Epithelial cell of proximal tubule (primary cell): ENCODE measurements at regions not wholly inside any gene's neighbourhood (a gene's known extent, or its start where the extent isn't known, plus 50 kb on each side); places are given as distances from the start of the nearest gene placed in this dataset.

Experiments
- DNase-seq: peaks from one replicate; pipeline ENCODE4 v3.0.0-alpha.2; 2011; ENCODE audit warnings: low read depth
- H3K4me3 ChIP-seq: 2 replicates; pipeline ENCODE4 v1.5.1; 2011; ENCODE audit warnings: low read depth, mild to moderate bottlenecking, low read length
- TF ChIP-seq, protein P1 (sequence below): conservative IDR thresholded peaks from 2 replicates; pipeline ENCODE4 v1.5.1; 2012; ENCODE audit warnings: low read depth, mild to moderate bottlenecking, low read length

DNA sequence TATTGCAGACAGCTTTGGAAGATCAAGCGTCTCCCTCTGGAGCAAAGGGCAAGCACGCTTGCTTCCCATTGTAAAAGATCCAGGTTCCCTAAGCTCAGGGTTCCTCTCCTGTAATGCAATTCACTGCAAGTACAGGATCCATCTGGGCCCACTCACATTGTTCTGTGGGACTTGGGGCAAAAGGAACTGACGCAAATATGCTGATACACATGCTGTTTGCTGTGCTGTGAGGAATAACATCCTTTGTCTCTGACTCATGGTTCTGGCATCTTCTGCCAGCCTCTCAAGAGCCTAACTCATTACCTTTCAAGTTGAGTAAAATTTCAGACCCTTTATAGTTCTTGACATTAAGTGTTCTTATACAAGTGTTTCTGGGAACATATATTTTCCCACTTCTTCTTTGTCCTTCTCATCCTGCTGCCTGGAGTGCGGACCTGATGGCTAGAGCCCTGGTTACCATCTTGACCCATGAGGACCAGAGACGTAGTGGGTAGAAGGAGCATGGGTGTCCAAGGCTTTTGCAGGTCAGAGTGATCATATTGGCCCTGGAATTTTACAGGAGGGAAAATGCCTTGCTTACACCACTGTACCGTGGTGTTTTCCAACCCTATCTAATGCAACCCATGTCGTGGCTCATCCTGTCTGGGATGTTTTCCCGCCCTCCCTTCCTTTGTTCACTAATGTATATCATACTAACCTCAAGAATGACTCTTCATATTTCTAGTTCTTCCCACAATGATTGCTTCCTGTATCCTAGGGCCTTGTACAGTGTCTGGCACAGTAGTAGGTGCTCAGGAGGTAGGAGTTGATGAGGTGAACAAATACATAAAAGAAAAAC lies 145.7 kb upstream of the GLI2 start:
- peak; percentile 54 for DNase-seq
- TF ChIP-seq, protein P1, sequence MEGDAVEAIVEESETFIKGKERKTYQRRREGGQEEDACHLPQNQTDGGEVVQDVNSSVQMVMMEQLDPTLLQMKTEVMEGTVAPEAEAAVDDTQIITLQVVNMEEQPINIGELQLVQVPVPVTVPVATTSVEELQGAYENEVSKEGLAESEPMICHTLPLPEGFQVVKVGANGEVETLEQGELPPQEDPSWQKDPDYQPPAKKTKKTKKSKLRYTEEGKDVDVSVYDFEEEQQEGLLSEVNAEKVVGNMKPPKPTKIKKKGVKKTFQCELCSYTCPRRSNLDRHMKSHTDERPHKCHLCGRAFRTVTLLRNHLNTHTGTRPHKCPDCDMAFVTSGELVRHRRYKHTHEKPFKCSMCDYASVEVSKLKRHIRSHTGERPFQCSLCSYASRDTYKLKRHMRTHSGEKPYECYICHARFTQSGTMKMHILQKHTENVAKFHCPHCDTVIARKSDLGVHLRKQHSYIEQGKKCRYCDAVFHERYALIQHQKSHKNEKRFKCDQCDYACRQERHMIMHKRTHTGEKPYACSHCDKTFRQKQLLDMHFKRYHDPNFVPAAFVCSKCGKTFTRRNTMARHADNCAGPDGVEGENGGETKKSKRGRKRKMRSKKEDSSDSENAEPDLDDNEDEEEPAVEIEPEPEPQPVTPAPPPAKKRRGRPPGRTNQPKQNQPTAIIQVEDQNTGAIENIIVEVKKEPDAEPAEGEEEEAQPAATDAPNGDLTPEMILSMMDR = no peak
- H3K4me3 ChIP-seq = no peak overlapping the region

DNA sequence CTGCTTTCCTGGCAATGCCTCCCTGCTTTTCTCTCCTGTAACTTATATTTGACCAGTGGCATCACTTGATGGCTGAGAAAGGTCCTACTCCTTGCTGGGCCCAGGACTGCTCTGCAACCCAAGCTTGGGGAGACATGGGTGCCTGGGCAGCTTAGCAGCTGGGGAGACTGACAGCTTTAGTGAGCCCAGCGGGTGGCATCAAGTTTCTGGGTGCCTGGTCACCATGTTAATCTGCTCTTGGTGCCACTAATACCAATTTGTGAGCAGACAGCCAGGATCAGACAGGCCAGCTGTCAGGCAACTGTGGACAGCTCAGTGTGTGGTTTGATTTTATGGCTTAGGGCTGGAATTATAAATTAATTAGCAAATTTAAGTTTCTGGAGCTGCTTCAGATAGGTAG lies 144.8 kb upstream of the GLI2 start:
- TF ChIP-seq, protein P1 = no peak
- no peak overlapping the region for H3K4me3 ChIP-seq
- no peak for DNase-seq

GRCh38 chr2:120591572-120591971 lies 144.1 kb upstream of the GLI2 start:
- TF ChIP-seq, protein P1 = no peak
- no peak overlapping the region for H3K4me3 ChIP-seq
- DNase-seq = no peak

GRCh38 chr2:120592084-120592483 lies 143.6 kb upstream of the GLI2 start:
- no peak for DNase-seq
- TF ChIP-seq, protein P1 = no peak
- H3K4me3 ChIP-seq = no peak overlapping the region

- TF ChIP-seq, protein P1 = no peak
- H3K4me3 ChIP-seq = no peak overlapping the region
- no peak for DNase-seq
These were observed 141.6 kb upstream of the GLI2 start for GRCh38 chr2:120593921-120594686.

GRCh38 chr2:120594856-120595685 lies 140.6 kb upstream of the GLI2 start:
- no peak for DNase-seq
- H3K4me3 ChIP-seq = no peak overlapping the region
- TF ChIP-seq, protein P1 = no peak
